CD4-positive, alpha-beta T cell treated with Interleukin-1 beta for 1 hour (primary cell): ENCODE measurements at regions not wholly inside any gene's neighbourhood (a gene's known extent, or its start where the extent isn't known, plus 50 kb on each side); places are given as distances from the start of the nearest gene placed in this dataset.

Experiments
- DNase-seq, 2 donors: peaks; one replicate each; pipeline ENCODE4 v3.0.0-alpha.2; 2020 to 2022

DNA sequence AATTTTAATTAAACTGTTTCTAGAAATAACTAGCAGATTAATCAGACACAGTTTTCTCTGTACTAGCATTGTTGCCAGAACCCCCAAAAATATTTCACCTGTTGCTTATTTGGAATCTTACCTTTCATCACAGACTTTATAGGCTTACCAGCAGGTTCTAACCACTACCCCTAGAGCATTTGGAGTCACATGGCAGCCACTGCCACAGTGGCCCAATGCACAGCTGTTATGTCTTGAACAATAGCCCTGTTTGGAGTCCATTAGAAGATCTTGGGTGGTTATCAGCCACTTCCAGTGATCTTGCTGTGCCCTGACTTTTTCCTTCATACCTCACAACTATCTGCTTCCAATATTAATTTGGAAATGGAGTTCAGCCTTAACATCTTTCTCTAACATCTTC lies 186.2 kb upstream of the TANK start:
- DNase-seq = no peak

DNA sequence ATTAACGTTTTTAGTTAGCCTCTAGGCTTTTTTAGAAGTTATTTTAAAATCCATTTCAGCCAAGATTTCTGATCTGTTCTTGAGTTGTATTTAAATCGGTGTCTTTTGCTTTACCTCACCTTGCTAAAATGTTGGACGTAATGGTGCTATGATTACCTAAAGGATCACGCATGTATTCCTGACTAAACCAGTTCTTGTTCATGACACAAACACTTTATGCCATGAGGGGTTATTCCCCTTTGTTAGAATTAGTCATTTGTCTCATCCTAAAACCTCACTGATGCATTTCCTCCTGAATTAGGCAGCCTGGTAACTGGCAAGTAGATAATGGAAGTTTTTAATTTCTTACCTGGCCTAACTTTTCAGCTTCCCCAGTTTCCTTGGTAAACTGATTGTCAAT lies 185.4 kb upstream of the TANK start:
- no peak for DNase-seq

DNA sequence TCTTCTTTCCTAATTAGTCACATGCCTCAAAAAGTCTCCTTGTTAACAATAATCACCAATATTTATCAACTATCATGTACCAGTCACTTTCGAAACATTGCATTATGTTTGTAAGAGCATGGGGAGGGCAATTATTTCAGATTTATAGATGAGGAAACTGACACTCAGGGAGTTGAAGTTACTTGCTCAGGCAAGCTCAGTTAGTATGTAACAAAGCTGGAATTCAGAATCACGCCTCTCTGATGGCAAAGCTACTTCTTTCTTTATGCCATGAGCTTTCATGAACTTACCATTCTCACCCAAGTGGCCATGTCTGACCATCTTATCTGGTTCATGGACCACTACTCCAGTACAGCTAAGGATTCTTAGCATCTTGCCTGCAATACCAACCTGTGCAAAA lies 183.4 kb upstream of the TANK start:
- no peak for DNase-seq

DNA sequence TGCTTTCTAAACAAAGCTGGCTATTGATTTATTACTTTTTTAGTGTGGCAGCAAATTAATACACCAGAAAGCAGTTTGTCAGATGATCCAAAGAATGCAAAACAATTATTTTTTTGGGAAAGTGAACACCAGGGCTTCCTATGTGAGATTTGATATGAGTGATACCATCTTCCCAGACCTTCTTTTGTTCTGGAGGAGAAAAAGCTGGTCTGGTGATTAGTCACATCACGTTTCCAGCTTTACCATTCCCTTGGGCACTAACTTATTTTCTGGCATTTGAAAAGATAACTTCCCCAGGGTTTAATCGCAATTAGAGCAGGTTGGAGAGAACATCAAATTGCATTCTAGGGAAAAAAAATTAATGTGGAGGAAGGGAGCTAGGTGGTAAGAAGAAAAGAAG lies 182.9 kb upstream of the TANK start:
- no peak for DNase-seq

DNA sequence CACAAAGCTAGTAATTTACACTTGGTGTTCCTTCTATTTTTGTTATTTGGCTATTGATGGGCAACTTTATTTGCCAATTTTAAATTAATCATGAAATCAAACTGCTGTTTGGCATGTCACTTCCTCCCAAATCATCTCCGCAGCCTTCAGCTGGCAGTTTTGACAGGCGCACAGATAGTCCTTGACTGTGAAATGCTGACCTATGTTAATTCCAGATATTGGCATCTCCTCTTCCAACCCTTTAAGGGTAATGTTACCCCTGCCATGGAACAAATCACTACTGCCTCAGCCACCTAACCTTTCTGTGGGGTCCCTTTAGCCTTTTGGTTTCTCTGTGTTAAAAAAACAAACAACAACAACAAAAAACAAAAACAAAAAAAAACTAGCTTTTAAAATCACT lies 182.4 kb upstream of the TANK start:
- no peak for DNase-seq

DNA sequence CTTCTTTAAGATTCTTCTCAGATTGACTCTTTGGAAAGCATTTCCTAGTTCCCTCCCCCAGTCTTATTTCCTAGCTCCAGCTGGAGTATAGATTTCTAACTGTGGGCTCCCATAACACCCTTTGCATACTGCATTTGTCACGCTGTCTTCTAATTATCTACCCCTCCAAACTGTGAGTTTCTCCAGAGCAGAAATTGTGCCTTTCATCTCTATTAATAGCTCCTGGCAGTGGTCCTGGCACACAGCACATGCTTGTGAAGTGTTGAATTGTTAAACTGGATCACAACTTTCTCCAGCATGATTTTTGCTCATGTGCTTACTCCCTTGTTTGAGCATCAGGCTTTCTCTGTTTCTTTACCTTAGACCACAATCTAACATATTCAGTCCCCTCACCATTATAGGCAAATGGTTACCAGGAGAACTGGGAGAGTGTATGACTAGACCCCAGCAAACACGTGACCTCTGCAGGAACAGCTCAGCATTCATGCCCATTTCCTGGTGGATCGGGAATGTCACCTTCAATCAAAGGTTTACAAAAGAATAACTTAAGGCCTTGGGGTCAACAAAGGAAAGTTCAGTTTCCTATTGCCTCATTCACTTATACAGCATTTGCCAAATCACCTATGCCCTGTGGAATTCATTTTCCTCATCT lies 175.7 kb upstream of the TANK start:
- DNase-seq = no peak

DNA sequence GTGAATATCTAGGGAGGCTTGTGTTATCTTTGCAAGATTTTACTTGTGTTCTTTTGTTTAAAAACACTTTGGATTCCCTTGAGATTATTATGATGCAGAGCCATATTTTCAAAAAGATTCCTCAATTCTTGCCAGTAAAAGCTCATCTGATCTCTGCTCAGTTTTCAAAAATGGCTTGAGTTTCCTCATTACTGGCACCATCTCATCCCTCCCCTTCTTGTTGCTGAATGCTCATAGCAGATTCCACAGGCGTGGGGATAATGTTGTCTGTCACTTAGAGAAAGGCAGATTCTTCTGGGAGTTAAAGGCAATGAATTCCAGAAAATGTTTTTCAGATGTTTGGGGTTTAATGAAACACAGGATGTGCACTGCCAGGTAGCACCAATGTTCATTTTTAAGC lies 170.4 kb upstream of the TANK start:
- no peak for DNase-seq

DNA sequence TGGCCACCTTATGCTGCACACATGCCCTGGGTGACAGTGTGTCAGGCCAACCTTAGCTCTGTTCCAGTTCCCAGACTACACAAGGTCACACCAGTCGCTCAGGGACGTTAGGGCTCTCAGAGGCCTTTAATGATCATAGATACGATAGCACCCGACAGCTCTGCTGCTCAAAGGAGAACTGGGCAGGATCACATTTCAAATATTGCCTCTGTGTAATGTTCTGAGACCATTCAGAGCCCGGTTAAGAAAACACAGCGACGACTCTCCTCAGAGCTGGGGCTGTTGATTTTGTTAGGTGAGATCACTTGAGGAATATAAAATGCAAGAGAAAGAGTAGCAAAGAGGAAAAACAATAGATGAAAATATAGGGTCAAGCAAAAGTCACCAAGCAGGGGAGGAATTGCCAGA lies 166.6 kb upstream of the TANK start:
- DNase-seq = no peak

DNA sequence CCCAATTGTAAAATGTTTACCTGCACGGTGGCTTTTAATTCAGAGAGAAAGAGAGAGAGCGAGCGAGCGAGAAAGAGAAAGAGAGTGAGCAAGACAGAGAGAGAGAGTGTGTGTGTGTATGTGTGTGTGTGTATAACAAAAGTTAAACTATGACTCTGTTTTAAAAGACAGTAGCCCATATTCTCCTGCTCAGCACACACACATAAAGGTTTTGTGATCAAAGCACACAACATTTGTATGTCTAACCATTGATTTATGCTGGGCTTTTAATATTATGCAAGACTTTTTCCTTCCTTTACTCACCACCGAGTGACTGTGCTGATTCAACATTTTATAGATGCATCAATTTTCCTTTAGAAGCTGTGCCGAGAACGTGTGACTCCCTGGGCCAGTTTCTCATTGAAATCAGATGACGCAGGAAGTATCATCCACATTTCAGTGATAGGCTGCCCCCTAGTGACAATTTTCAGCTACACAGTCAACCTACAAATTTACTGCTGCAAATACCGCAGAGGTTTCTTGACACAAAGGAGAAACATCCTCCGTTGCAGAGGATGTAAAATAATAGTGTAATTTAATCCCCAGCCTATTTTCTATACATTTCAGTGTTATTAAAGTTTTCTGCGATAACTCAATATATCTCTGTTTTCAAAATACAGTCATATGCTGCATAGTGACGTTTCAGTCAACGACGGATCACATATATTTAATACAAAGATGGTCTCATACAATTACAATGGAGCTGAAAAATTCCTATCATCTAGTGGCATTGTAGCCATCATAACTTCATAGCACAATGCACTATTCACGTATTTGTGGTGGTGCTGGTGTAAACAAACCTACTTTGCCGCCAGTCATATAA lies 165.9 kb upstream of the TANK start:
- DNase-seq = peak; percentile 63 to 81

DNA sequence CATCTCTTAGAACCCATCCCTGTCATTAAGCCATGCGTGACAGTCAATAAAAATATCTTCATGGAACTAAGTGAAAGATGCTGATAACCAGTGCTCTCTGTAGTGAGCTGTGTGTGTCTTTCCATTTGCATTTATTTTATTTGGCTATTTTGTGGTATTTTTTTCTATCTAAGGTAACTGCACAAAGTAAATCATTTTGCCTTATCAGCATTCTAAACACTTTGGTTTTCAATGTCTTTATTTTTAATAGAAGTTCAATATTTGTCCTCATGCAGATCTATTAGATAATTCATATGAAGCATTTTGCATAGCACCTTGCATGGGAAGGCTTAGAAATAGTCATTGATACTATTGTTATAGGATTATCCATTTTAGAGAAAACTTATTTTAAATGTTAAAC lies 163.6 kb upstream of the TANK start:
- no peak for DNase-seq

DNA sequence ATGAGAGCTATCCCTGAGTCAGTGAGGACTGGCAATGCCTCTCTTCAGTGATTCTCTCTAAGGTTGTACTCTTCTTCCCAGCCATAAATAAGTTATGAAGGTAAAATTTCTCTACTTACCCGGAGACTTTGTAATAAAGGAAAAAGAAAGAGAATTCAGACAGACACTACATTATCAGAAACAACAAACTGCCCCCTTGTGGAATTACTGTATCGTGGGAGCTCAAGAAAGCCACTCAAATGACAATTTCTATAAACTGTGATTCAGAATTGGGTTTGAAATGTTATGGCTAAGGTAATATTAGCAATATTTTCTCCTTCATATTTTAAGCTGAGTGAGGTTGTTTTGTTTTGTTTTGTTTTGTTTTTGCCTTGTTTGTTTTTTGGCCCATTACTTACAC lies 155.8 kb upstream of the TANK start:
- no peak for DNase-seq

DNA sequence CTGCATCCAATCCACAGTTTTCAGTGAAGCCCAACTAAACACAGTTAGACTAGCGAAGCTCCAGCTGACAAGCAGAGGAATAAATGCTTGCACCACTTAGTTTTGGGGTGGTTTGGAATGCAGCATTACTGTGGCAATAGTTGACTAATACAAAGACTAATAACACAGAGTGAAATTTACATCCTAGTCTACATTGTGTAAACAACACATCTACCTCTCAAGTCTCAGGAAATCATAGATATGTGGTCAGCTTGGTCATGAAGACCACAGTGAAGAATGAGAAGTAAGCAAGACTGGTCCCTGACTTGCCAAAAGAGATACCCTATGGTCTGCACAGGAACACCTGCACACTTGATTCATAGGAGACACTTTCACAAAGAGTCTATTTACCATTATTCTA lies 155.1 kb upstream of the TANK start:
- no peak for DNase-seq

DNA sequence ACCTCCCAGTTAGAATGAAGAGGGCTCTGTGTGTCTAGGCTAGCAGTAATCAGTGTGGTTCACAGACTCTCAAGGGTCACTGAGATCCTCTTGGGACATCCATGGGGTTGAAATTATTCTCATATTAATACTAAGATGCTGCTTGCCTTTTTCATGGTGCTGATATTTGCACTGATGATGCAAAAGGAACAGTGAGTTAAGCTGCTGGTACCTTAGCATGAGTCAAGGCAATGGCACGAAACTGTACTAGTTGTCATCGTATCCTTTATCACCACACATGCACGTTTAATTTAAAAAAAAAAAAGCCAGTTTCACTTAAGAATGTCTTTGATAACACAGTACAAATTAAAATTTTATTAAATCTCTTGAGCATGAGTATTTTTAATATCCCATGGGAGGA lies 151.9 kb upstream of the TANK start:
- DNase-seq = no peak

DNA sequence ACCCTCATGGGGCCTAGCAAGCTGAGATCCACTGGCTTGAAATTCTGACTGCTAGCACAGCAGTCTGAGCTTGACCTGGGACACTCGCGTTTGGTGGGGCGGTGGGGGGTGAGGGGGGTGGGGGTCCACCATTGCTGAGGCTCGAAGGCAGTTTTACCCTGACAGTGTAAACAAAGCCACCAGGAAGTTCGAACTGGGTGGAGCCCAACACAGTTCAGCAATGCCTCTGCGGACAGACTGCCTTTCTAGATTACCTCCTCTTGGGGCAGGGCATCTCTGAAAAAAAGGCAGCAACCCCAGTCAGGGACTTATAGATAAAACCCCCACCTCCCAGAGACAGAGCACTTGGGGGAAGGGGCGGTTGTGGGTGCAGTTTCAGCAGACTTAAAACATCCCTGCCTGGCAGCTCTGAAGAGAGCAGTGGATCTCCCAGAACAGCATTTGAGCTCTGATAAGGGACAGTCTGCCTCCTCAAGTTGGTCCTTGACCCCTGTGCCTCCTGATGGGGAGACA lies 149.7 kb upstream of the TANK start:
- DNase-seq = no peak

DNA sequence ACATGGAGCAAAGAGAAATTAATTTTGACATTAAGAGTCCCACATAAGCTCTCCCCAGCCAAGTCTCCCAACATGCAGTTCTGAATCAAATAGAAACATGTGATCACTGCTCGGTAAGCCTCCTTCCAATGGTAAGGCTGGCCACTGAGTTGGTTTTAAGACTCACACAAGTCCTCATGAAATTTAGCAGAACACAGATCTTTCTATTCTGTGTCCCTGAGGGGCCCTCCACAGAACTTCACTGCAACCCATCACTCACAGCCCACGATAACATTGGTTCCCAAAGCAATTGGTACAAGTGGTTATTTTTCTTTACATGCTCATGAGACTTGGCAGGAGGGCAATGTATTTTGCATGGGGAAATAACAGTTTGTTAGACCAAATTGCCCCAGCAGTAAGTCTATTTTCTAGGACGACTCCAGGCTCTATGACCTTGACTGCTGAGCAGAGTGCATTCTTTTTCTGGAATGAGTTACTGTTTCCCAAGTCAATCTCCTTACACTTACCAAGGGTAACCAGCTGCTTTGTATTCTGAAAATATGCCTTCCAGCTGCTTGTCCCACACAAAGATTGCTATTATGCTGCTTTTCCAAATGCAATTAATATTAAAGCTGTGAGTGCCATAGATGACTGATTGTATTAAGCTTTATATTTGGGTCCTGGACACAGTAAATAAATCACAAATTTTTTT lies 142.3 kb upstream of the TANK start:
- DNase-seq = no peak

DNA sequence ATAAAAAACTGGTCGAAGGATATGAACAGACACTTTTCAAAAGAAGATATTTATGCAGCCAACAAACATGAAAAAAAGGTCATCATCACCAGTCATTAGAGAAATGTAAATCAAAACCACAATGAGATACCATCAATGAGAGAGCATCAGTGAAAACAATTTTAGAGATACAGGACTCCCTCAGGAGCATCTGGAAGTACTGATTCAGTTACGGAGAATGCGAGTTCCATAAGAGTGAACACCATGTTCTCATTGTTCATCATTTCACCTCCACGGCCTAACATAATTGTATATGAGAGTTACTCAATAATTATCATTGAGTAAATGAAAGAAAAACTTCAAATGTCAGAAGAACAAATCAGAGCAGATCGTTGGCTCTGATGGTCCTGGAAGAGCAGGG lies 140.9 kb upstream of the TANK start:
- DNase-seq = no peak

DNA sequence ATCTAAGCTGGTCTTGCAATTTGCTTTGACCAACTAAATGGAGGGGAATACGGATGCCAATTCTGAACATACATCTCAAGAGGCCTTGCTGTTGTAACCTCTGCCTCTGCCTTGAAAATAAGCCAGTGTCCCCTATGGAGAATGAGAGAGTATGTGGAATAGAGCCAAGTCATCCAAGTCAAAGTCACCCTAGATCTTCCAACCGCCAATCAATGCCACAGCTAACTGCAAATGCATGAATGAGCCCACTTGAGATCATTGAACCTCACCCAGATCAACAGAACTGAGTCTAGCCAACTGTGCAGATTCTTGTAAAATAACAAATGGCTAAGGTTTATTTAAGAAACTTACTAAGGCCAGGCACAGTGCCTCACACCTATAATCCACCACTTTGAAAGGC lies 139.8 kb upstream of the TANK start:
- no peak for DNase-seq

DNA sequence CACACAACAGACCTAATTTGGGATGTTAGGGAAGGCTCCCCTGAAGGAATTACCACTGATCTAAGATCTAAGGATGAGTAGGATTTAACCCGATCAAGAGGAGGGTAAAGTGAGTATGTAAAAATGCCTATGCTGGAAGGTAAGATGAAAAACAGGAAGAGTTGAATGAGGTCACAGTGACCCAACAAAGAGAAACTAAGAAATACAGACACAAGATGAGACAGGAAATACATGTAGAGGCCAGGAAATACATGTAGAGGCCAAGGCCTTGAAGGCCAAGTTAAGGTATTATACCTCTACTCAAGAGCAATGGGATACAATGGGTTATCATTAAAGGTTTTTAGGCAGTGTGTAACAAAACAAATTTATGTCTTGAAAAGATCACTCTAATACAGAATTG lies 131.6 kb upstream of the TANK start:
- no peak for DNase-seq

DNA sequence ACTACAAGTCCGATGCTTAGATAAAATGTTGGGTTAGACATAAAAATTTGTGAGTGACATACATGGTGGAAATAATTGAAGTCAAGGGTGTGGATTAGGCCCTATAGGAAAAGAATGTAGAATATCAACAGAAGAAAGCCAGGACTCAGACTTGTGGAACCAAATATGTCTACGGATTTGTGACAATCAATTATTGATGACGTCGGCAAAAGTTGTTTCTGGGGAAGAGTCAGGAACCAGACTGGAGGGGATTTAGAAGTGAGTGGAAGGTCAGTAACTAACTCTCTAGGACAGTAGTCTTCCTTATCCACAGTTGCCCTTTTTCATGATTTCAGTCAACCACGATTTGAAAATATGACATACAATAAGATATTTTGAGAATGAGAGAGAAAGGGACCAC lies 130.9 kb upstream of the TANK start:
- no peak for DNase-seq

DNA sequence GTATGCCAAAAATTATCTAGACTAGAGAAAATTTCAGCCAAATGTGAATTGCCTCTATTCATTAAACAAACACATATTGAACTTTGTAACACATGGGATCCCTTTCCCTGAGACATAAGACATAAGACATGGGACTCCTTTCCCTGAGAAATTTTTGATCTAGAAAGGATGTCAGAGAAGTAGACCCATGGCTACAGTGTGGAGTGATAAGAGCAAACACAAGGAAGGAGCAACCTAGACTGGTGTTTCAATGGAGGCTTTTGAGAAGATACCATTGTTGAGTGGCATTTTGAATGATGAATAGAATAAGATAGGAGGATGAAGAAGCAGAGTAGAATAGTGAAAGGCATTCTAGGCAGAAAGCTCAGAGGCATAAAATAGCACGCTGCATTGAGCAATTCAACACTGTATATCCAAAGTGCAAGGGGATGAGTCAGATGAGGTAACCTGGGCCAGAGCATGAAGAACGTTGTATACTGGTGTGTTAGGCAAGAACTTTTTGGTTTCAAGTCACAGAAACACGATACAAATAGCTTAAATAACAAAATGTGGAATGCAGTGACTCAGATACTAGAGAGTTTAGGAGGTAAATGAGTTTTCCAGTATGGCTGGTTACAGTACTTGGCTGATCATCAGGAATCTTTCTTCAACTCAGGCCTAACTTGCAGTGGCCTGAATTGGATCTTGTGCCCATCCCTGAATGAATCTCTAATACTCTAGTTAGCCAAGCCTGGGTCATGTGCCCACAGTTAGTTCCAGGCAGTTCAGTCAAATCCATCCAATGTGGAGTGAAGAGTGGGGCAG lies 129.8 kb upstream of the TANK start:
- DNase-seq = no peak

DNA sequence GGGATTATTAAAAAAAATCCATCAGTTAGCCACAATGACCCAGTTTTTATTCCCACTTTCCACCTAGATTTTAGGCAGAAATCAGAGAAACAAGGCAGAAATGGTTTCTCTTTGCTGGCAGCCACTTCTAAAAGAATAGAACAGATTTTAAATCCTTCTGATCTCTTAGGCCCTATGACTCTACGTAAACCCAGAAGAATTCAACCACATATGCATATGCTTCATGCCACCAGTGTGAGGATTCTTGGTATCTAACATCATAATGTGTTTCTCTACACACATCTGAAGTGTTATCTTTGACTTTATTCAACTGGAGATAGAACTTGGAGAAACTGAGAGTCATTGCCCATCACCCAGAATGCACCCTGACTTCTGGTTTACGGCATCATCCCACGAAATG lies 128.7 kb upstream of the TANK start:
- no peak for DNase-seq

DNA sequence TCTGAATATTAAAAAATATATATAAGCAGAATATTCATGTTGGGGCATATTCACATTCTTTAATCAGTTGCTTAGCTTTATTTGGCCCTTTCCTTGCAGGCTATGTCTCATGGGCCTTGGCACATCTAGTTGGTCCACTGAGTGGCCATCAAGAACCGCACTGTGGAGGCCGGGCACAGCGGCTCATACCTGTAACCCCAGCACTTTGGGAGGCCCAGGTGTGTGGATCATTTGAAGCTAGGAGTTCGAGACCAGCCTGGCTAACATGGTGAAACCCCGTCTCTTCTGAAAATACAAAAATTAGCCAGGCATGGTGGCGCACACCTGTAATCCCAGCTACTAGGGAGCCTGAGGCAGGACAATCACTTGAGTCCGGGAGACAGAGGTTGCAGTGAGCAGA lies 127.6 kb upstream of the TANK start:
- DNase-seq = no peak

DNA sequence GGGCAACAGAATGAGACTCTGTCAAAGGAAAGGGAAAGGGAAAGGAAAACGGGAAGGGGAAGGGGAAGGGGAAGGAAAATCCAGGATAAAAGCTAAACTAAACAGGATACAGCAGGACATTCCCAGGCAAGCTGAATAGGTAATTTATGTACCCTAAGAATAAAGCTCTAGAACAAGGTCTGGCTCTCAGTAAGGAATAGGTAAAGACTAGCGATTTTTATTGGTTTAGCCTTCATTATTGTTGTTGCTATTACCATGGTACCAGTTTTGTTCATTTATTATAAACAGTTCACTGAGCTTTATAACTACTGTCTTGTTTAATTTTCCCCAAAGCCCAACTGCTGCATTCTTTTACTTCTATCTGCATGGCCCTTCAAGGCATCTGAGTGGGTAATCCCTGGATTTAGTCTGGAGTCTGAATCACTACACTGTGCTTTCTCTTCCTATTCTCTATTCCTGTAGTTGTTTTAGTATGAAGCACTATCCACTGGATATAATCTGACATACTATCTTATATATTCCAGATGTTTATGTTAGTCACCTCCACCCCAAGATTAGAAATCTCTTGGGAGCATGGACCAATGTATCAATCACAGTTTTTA lies 127.1 kb upstream of the TANK start:
- no peak for DNase-seq
